Liver (tissue), 8 donors: ENCODE measurements at regions not wholly inside any gene's neighbourhood (a gene's known extent, or its start where the extent isn't known, plus 50 kb on each side); places are given as distances from the start of the nearest gene placed in this dataset.

ENCODE experiments used
- DNase-seq: peaks from one replicate; pipeline ENCODE4 v3.0.0-alpha.2; 2017; ENCODE audit warnings: low spot score
- H3K27ac ChIP-seq, 2 donors: one replicate each; pipeline ENCODE4 v1.7.0; 2013; ENCODE audit warnings: inconsistent platforms in 2 of 2, low read length in 2 of 2, control low read depth in 1 of 2, low read depth in 1 of 2, mild to moderate bottlenecking in 1 of 2
- H3K27me3 ChIP-seq, 4 donors: one replicate each; pipeline versions ENCODE4 v1.6.1 to v1.7.0; 2013; ENCODE audit warnings: low read length in 3 of 4, inconsistent platforms in 1 of 4, mild to moderate bottlenecking in 1 of 4, moderate library complexity in 1 of 4; ENCODE audit not compliant: control insufficient read depth in 4 of 4, insufficient read depth in 4 of 4
- H3K36me3 ChIP-seq, 4 donors: one replicate each; pipeline versions ENCODE4 v1.6.1 to v1.7.0; 2013; ENCODE audit warnings: low read length in 3 of 4, mild to moderate bottlenecking in 3 of 4, low read depth in 1 of 4, moderate library complexity in 1 of 4; ENCODE audit not compliant: control insufficient read depth in 4 of 4, insufficient read depth in 3 of 4
- H3K4me1 ChIP-seq, 4 donors: one replicate each; pipeline versions ENCODE4 v1.6.1 to v1.7.0; 2013; ENCODE audit warnings: low read length in 3 of 4, mild to moderate bottlenecking in 3 of 4, moderate library complexity in 1 of 4; ENCODE audit not compliant: control insufficient read depth in 4 of 4, insufficient read depth in 4 of 4
- H3K4me3 ChIP-seq, 3 donors: one replicate each; pipeline versions ENCODE4 v1.6.1 to v1.7.0; 2013; ENCODE audit warnings: low read length in 3 of 3, control low read depth in 1 of 3, low read depth in 1 of 3, mild to moderate bottlenecking in 1 of 3
- H3K9ac ChIP-seq, 2 donors: one replicate each; pipeline ENCODE4 v1.7.0; 2013; ENCODE audit warnings: low read length in 2 of 2, mild to moderate bottlenecking in 2 of 2, moderate library complexity in 2 of 2, control low read depth in 1 of 2, low read depth in 1 of 2
- H3K9me3 ChIP-seq, 4 donors: one replicate each; pipeline versions ENCODE4 v1.6.1 to v1.7.0; 2013; ENCODE audit warnings: low read length in 3 of 4; ENCODE audit not compliant: control insufficient read depth in 4 of 4
- ATF3 ChIP-seq: IDR thresholded peaks from 2 replicates; pipeline ENCODE4 v1.6.1; 2016; ENCODE audit warnings: antibody characterized with exemption
- CTCF ChIP-seq: fragments of 150-350 bp; IDR thresholded peaks from 2 replicates; pipeline ENCODE4 v1.5.1; 2017; ENCODE audit warnings: improper control_type of control experiment, low read depth, low read length; ENCODE audit not compliant: missing input control
- EGR1 ChIP-seq, 2 donors: IDR thresholded peaks; 2 replicates each; pipeline ENCODE4 v1.6.1; 2016 to 2018; ENCODE audit warnings: antibody characterized with exemption in 2 of 2, low read depth in 2 of 2
- FOXA1 ChIP-seq: IDR thresholded peaks from 2 replicates; pipeline ENCODE4 v1.6.1; 2016; ENCODE audit warnings: antibody characterized with exemption
- FOXA2 ChIP-seq: IDR thresholded peaks from 2 replicates; pipeline ENCODE4 v1.6.1; 2016; ENCODE audit warnings: antibody characterized with exemption
- GABPA ChIP-seq, 2 donors: IDR thresholded peaks in 1 of 2; conservative IDR thresholded peaks in 1 of 2; 2 replicates each; pipeline ENCODE4 v1.6.1; 2016; ENCODE audit warnings: antibody characterized with exemption in 2 of 2, mild to moderate bottlenecking in 1 of 2, moderate library complexity in 1 of 2
- HNF4A ChIP-seq, 2 donors: conservative IDR thresholded peaks; 2 replicates each; pipeline ENCODE4 v1.6.1; 2016; ENCODE audit warnings: antibody characterized with exemption in 2 of 2, mild to moderate bottlenecking in 2 of 2
- HNF4G ChIP-seq: IDR thresholded peaks from 2 replicates; pipeline ENCODE4 v1.6.1; 2016; ENCODE audit warnings: antibody characterized with exemption
- JUND ChIP-seq, 2 donors: IDR thresholded peaks; 2 replicates each; pipeline ENCODE4 v1.6.1; 2016; ENCODE audit warnings: antibody characterized with exemption in 2 of 2
- MAX ChIP-seq: IDR thresholded peaks from 2 replicates; pipeline ENCODE4 v1.6.1; 2016; ENCODE audit warnings: antibody characterized with exemption
- NR2F2 ChIP-seq: IDR thresholded peaks from 2 replicates; pipeline ENCODE4 v1.6.1; 2016; ENCODE audit warnings: antibody characterized with exemption
- RAD21 ChIP-seq, 2 donors: IDR thresholded peaks; 2 replicates each; pipeline ENCODE4 v1.6.1; 2016; ENCODE audit warnings: antibody characterized with exemption in 2 of 2, mild to moderate bottlenecking in 2 of 2
- REST ChIP-seq: IDR thresholded peaks from 2 replicates; pipeline ENCODE4 v1.6.1; 2016; ENCODE audit warnings: antibody characterized with exemption, mild to moderate bottlenecking
- RXRA ChIP-seq, 2 donors: IDR thresholded peaks; 2 replicates each; pipeline ENCODE4 v1.6.1; 2017 to 2018; ENCODE audit warnings: antibody characterized with exemption in 2 of 2, mild to moderate bottlenecking in 1 of 2
- SP1 ChIP-seq: IDR thresholded peaks from 2 replicates; pipeline ENCODE4 v1.6.1; 2018; ENCODE audit warnings: antibody characterized with exemption, mild to moderate bottlenecking
- TAF1 ChIP-seq: conservative IDR thresholded peaks from 2 replicates; pipeline ENCODE4 v1.6.1; 2016; ENCODE audit warnings: antibody characterized with exemption, mild to moderate bottlenecking
- ZBTB33 ChIP-seq: IDR thresholded peaks from 2 replicates; pipeline ENCODE4 v1.6.1; 2016; ENCODE audit warnings: antibody characterized with exemption
- WGBS: extraction: QIAGEN DNeasy Blood & Tissue Kit; methylation state at CpG from one replicate; pipeline ENCODE4 v1.1.7; 2013; 5-methylcytosine and 5-hydroxymethylcytosine counted together
- donor health status: healthy.
- donor health status: healthy.
- donor health status: healthy.
- donor health status: healthy.
- donor health status: healthy.

GRCh38 chr12:131586761-131587160, 124.1 kb upstream of the SFSWAP start:
- 64% methylated on average over 3 of the region's 3 CpGs for WGBS
- no peak overlapping the region for H3K9ac ChIP-seq
- no peak overlapping the region for H3K27ac ChIP-seq
- no peak for DNase-seq
- TF ChIP-seq JUND (IDR thresholded peaks at IDR 0.05) (no peak), MAX (no peak), RAD21 (IDR thresholded peaks at IDR 0.05) (no peak), NR2F2 (no peak)
- peaks cover 0 to 5% (median 2%) of the 10 kb centered on the region in 4 donors for H3K9me3 ChIP-seq
- peaks cover 0 to 5% (median 0%) of the 10 kb centered on the region in 4 donors for H3K27me3 ChIP-seq
- no peaks in the 10 kb centered on the region for H3K4me1 ChIP-seq
- no peaks in the 10 kb centered on the region for H3K36me3 ChIP-seq
- H3K4me3 ChIP-seq: no peak overlapping the region

GRCh38 chr12:131587565-131587964, 123.3 kb upstream of the SFSWAP start:
- no peak overlapping the region for H3K4me3 ChIP-seq
- no peaks in the 10 kb centered on the region for H3K4me1 ChIP-seq
- H3K27ac ChIP-seq: no peak overlapping the region
- no peaks in the 10 kb centered on the region for H3K36me3 ChIP-seq
- TF ChIP-seq REST: no peak
- TF ChIP-seq HNF4A (conservative IDR thresholded peaks at IDR 0.05): no peak
- no peak for TF ChIP-seq JUND (IDR thresholded peaks at IDR 0.05)
- no peak for TF ChIP-seq RAD21 (IDR thresholded peaks at IDR 0.05)
- TF ChIP-seq MAX: no peak
- TF ChIP-seq TAF1: no peak
- no peak for TF ChIP-seq SP1
- TF ChIP-seq HNF4G: no peak
- TF ChIP-seq FOXA1: no peak
- TF ChIP-seq RXRA (IDR thresholded peaks at IDR 0.05): no peak
- TF ChIP-seq EGR1 (IDR thresholded peaks at IDR 0.05; ENCODE audit: low read depth in 2 of 2): no peak
- TF ChIP-seq ATF3: no peak
- no peak for TF ChIP-seq GABPA (IDR thresholded peaks at IDR 0.05 in 1 of 2, conservative IDR thresholded peaks at IDR 0.05 in 1 of 2)
- TF ChIP-seq FOXA2: no peak
- TF ChIP-seq CTCF: no peak
- no peak for TF ChIP-seq ZBTB33
- no peak for TF ChIP-seq NR2F2
- 87% methylated on average over 11 of the region's 11 CpGs for WGBS
- H3K27me3 ChIP-seq: peaks cover 0 to 9% (median 0%) of the 10 kb centered on the region in 4 donors
- no peak for DNase-seq
- H3K9ac ChIP-seq: no peak overlapping the region
- H3K9me3 ChIP-seq: peaks cover 0 to 5% (median 2%) of the 10 kb centered on the region in 4 donors
